Caco-2 (cell line): ENCODE measurements at regions not wholly inside any gene's neighbourhood (a gene's known extent, or its start where the extent isn't known, plus 50 kb on each side); places are given as distances from the start of the nearest gene placed in this dataset.

ENCODE experiments used
- BruUV-seq: library from RNA; stranded (reverse); fragments of 400-500 nt; replicated peaks from 2 replicates; lab custom pipeline; 2021; lab: Mats Ljungman, UMichigan
- CTCF ChIA-PET: fragments of 300-600 bp; sonication (Branson Sonifier 250); formaldehyde crosslinking; loops from one replicate; lab custom pipeline; 2022; ENCODE audit warnings: antibody characterized with exemption; lab: Charles Lee
- POLR2A ChIA-PET: fragments of 300-600 bp; sonication (Branson Sonifier 250); formaldehyde crosslinking; loops from one replicate; lab custom pipeline; 2022; ENCODE audit warnings: antibody characterized with exemption; lab: Charles Lee
- DNase-seq, 2 experiments: peaks; one replicate each; pipeline versions ENCODE4 v3.0.0 to v3.0.0-alpha.2; 2020 to 2022
- H3K27me3 ChIP-seq: replicated peaks from 2 replicates; pipeline ENCODE4 v1.6.0; 2011; ENCODE audit warnings: low read length; ENCODE audit not compliant: control insufficient read depth, insufficient read depth
- H3K36me3 ChIP-seq: 2 replicates; pipeline ENCODE4 v1.5.1; 2011; ENCODE audit warnings: low read length; ENCODE audit not compliant: control insufficient read depth, insufficient read depth
- H3K4me1 ChIP-seq: fragments of 250-450 bp; sonication (Bioruptor Pico); 2 replicates; pipeline ENCODE4 v1.5.1; 2020; ENCODE audit warnings: mild to moderate bottlenecking
- H3K4me3 ChIP-seq: 2 replicates; pipeline ENCODE4 v1.5.1; 2011; ENCODE audit warnings: low read depth, mild to moderate bottlenecking, control low read depth, low read length
- H3K9me3 ChIP-seq: fragments of 250-450 bp; sonication (Bioruptor Pico); 2 replicates; pipeline ENCODE4 v1.5.1; 2020; ENCODE audit warnings: mild to moderate bottlenecking, moderate library complexity
- H3K27ac Mint-ChIP-seq: one replicate; pipeline ENCODE4 v1.8.0; 2022; ENCODE audit warnings: mixed read lengths; ENCODE audit not compliant: unreplicated experiment
- H3K27me3 Mint-ChIP-seq: one replicate; pipeline ENCODE4 v1.8.0; 2022; ENCODE audit warnings: mixed read lengths; ENCODE audit not compliant: insufficient read depth, unreplicated experiment
- H3K36me3 Mint-ChIP-seq: one replicate; pipeline ENCODE4 v1.8.0; 2022; ENCODE audit warnings: mild to moderate bottlenecking, mixed read lengths; ENCODE audit not compliant: insufficient read depth, unreplicated experiment
- H3K4me1 Mint-ChIP-seq: one replicate; pipeline ENCODE4 v1.8.0; 2022; ENCODE audit warnings: low read depth, mixed read lengths; ENCODE audit not compliant: unreplicated experiment
- H3K4me3 Mint-ChIP-seq: one replicate; pipeline ENCODE4 v1.8.0; 2022; ENCODE audit warnings: mild to moderate bottlenecking, moderate library complexity, mixed read lengths; ENCODE audit not compliant: unreplicated experiment
- H3K9me3 Mint-ChIP-seq: one replicate; pipeline ENCODE4 v1.8.0; 2022; ENCODE audit warnings: mixed read lengths; ENCODE audit not compliant: unreplicated experiment
- CTCF ChIP-seq, 2 experiments: fragments of 200-600 bp in 1 of 2; IDR thresholded peaks; 1 replicate in 1 of 2; 2 replicates in 1 of 2; pipeline versions ENCODE4 v1.5.1 to v1.8.0; 2011 to 2022; ENCODE audit warnings: antibody characterized with exemption in 1 of 2, control low read depth in 1 of 2, inconsistent platforms in 1 of 2, low read depth in 1 of 2, low read length in 1 of 2, mild to moderate bottlenecking in 1 of 2, moderate library complexity in 1 of 2; ENCODE audit not compliant: insufficient read depth in 1 of 2, severe bottlenecking in 1 of 2, unreplicated experiment in 1 of 2
- intact Hi-C: fragments of 100-400 bp; cut with micrococcal nuclease; formaldehyde crosslinking; loops from one replicate; pipeline ENCODE4 v1.10.0; 2022; ENCODE audit not compliant: unreplicated experiment

GRCh38 chr10:46223064-46223480 is 63.7 kb upstream of the ANTXRL start:
- no peaks in the 10 kb centered on the region for H3K9me3 Mint-ChIP-seq
- Histone ChIP-seq H3K4me1 (no peaks in the 10 kb centered on the region), H3K27me3 (no peaks in the 10 kb centered on the region), H3K36me3 (no peaks in the 10 kb centered on the region), H3K4me3 (no peak overlapping the region), H3K9me3 (no peaks in the 10 kb centered on the region)
- H3K4me1 Mint-ChIP-seq, result no peaks in the 10 kb centered on the region
- no peak overlapping the region for H3K4me3 Mint-ChIP-seq
- peak; percentile 36 to 50 for DNase-seq
- CTCF ChIA-PET, result no interaction called here
- intact Hi-C loops, result loop anchor here (10.0 kb wide), 1 partner anchor 188 kb away; the partner anchor contains the start of gene NCOA4
- POLR2A ChIA-PET, result interaction anchor here (0.6 kb wide), 1 partner anchor 200 kb away, joined by 3 read pairs; no protein-coding TSS in a partner anchor
- H3K27me3 Mint-ChIP-seq, result peaks cover 3% of the 10 kb centered on the region
- TF ChIP-seq CTCF (IDR thresholded peaks at IDR 0.05; ENCODE audit: insufficient read depth in 1 of 2, low read depth in 1 of 2, low read length in 1 of 2, severe bottlenecking in 1 of 2, unreplicated experiment in 1 of 2), result peak; percentile 40 to 53
- H3K27ac Mint-ChIP-seq, result no peak overlapping the region
- H3K36me3 Mint-ChIP-seq, result no peaks in the 10 kb centered on the region
- BruUV-seq, result no TSS peak

- no peak overlapping the region for H3K27ac Mint-ChIP-seq
- CTCF ChIA-PET, result no interaction called here
- peaks cover under 1% of the 10 kb centered on the region for H3K4me1 Mint-ChIP-seq
- no peaks in the 10 kb centered on the region for H3K36me3 Mint-ChIP-seq
- Histone ChIP-seq H3K9me3 (no peaks in the 10 kb centered on the region), H3K36me3 (no peaks in the 10 kb centered on the region), H3K4me1 (peaks cover 6% of the 10 kb centered on the region), H3K4me3 (no peak overlapping the region), H3K27me3 (no peaks in the 10 kb centered on the region)
- POLR2A ChIA-PET, result no interaction called here
- intact Hi-C loops, result loop anchor here (10.0 kb wide), 1 partner anchor 189 kb away; the partner anchor contains the start of gene NCOA4
- H3K4me3 Mint-ChIP-seq, result no peak overlapping the region
- TF ChIP-seq CTCF (IDR thresholded peaks at IDR 0.05; ENCODE audit: insufficient read depth in 1 of 2, low read depth in 1 of 2, low read length in 1 of 2, severe bottlenecking in 1 of 2, unreplicated experiment in 1 of 2), result no peak
- no peak for DNase-seq
- no peaks in the 10 kb centered on the region for H3K9me3 Mint-ChIP-seq
- H3K27me3 Mint-ChIP-seq, result no peaks in the 10 kb centered on the region
- BruUV-seq, result no TSS peak
These were observed 63.0 kb upstream of the ANTXRL start for GRCh38 chr10:46223626-46224413.

GRCh38 chr10:46224414-46224682 is 62.4 kb upstream of the ANTXRL start:
- POLR2A ChIA-PET, result no interaction called here
- peaks cover 10% of the 10 kb centered on the region for H3K4me1 ChIP-seq
- Mint-ChIP-seq H3K4me1 (peaks cover 6% of the 10 kb centered on the region), H3K4me3 (no peak overlapping the region), H3K36me3 (no peaks in the 10 kb centered on the region), H3K27ac (no peak overlapping the region), H3K9me3 (no peaks in the 10 kb centered on the region), H3K27me3 (no peaks in the 10 kb centered on the region)
- no peaks in the 10 kb centered on the region for H3K27me3 ChIP-seq
- no peak for TF ChIP-seq CTCF (IDR thresholded peaks at IDR 0.05; ENCODE audit: insufficient read depth in 1 of 2, low read depth in 1 of 2, low read length in 1 of 2, severe bottlenecking in 1 of 2, unreplicated experiment in 1 of 2)
- H3K9me3 ChIP-seq, result no peaks in the 10 kb centered on the region
- H3K4me3 ChIP-seq, result no peak overlapping the region
- CTCF ChIA-PET, result no interaction called here
- H3K36me3 ChIP-seq, result no peaks in the 10 kb centered on the region
- DNase-seq, result no peak
- no TSS peak for BruUV-seq
- intact Hi-C loops, result loop anchor here (10.0 kb wide), 1 partner anchor 190 kb away; the partner anchor contains the start of gene NCOA4
